ENCODE measurements at regions not wholly inside any gene's neighbourhood (a gene's known extent, or its start where the extent isn't known, plus 50 kb on each side); places are given as distances from the start of the nearest gene placed in this dataset.

- Mint-ChIP-seq H3K4me3 (ENCODE audit: unreplicated experiment) (no peak overlapping the region), H3K27me3 (ENCODE audit: insufficient read depth, unreplicated experiment) (no peaks in the 10 kb centered on the region), H3K9me3 (ENCODE audit: unreplicated experiment) (peaks cover 6% of the 10 kb centered on the region), H3K27ac (ENCODE audit: low read depth, unreplicated experiment) (no peak overlapping the region), H3K4me1 (ENCODE audit: insufficient read depth, unreplicated experiment) (peaks cover 7% of the 10 kb centered on the region), H3K36me3 (ENCODE audit: insufficient read depth, unreplicated experiment) (no peaks in the 10 kb centered on the region)
- no peak for TF ChIP-seq CTCF (IDR thresholded peaks at IDR 0.05; ENCODE audit: unreplicated experiment)
- ChIA-PET CTCF (interaction anchor here (0.6 to 1.5 kb wide), 2 partner anchors 12 to 139 kb away, joined by 3 to 4 read pairs; no protein-coding TSS in a partner anchor), POLR2A (no interaction called here)
- intact Hi-C loops (cut with micrococcal nuclease): no loop called here
- no TSS peak for BruUV-seq (replicated peaks)
- no peak for DNase-seq (ENCODE audit: unreplicated experiment)
These were observed 91.7 kb upstream of the FUT8 start for GRCh38 chr14:65320661-65321308.

- H3K27me3 Mint-ChIP-seq (ENCODE audit: insufficient read depth, unreplicated experiment): no peaks in the 10 kb centered on the region
These were observed 91.1 kb upstream of the FUT8 start for GRCh38 chr14:65321370-65321875.

GRCh38 chr14:65329481-65329880 lies 83.0 kb upstream of the FUT8 start:
- no peak overlapping the region for H3K4me3 Mint-ChIP-seq (ENCODE audit: unreplicated experiment)
- DNase-seq (ENCODE audit: unreplicated experiment): no peak
- no TSS peak for BruUV-seq (replicated peaks)
- no peaks in the 10 kb centered on the region for H3K36me3 Mint-ChIP-seq (ENCODE audit: insufficient read depth, unreplicated experiment)
- no peak overlapping the region for H3K27ac Mint-ChIP-seq (ENCODE audit: low read depth, unreplicated experiment)
- ChIA-PET CTCF (no interaction called here), POLR2A (interaction anchor here (1.0 kb wide), 1 partner anchor 10 kb away, joined by 4 read pairs; no protein-coding TSS in a partner anchor)
- H3K9me3 Mint-ChIP-seq (ENCODE audit: unreplicated experiment): no peaks in the 10 kb centered on the region
- no peaks in the 10 kb centered on the region for H3K4me1 Mint-ChIP-seq (ENCODE audit: insufficient read depth, unreplicated experiment)
- H3K27me3 Mint-ChIP-seq (ENCODE audit: insufficient read depth, unreplicated experiment): no peaks in the 10 kb centered on the region
- no peak for TF ChIP-seq CTCF (IDR thresholded peaks at IDR 0.05; ENCODE audit: unreplicated experiment)
- intact Hi-C loops (cut with micrococcal nuclease): no loop called here

More at GRCh38 chr14:65321370-65321875, 91.1 kb upstream of the FUT8 start:
- Mint-ChIP-seq H3K4me1 (ENCODE audit: insufficient read depth, unreplicated experiment) (peaks cover 7% of the 10 kb centered on the region), H3K27ac (ENCODE audit: low read depth, unreplicated experiment) (no peak overlapping the region), H3K9me3 (ENCODE audit: unreplicated experiment) (peaks cover 6% of the 10 kb centered on the region), H3K4me3 (ENCODE audit: unreplicated experiment) (no peak overlapping the region), H3K36me3 (ENCODE audit: insufficient read depth, unreplicated experiment) (no peaks in the 10 kb centered on the region)
- intact Hi-C loops (cut with micrococcal nuclease): no loop called here
- no TSS peak for BruUV-seq (replicated peaks)
- peak; percentile 23 for DNase-seq (ENCODE audit: unreplicated experiment)
- POLR2A ChIA-PET: no interaction called here
- CTCF ChIA-PET: interaction anchor here (1.5 kb wide), 1 partner anchor 12 kb away, joined by 4 read pairs; no protein-coding TSS in a partner anchor
- no peak for TF ChIP-seq CTCF (IDR thresholded peaks at IDR 0.05; ENCODE audit: unreplicated experiment)

- H3K27ac Mint-ChIP-seq (ENCODE audit: low read depth, unreplicated experiment): no peak overlapping the region
- H3K9me3 Mint-ChIP-seq (ENCODE audit: unreplicated experiment): no peaks in the 10 kb centered on the region
- CTCF ChIA-PET: no interaction called here
- H3K36me3 Mint-ChIP-seq (ENCODE audit: insufficient read depth, unreplicated experiment): no peaks in the 10 kb centered on the region
- no peaks in the 10 kb centered on the region for H3K27me3 Mint-ChIP-seq (ENCODE audit: insufficient read depth, unreplicated experiment)
- H3K4me3 Mint-ChIP-seq (ENCODE audit: unreplicated experiment): no peak overlapping the region
- no TSS peak for BruUV-seq (replicated peaks)
- H3K4me1 Mint-ChIP-seq (ENCODE audit: insufficient read depth, unreplicated experiment): no peaks in the 10 kb centered on the region
- no peak for TF ChIP-seq CTCF (IDR thresholded peaks at IDR 0.05; ENCODE audit: unreplicated experiment)
- no peak for DNase-seq (ENCODE audit: unreplicated experiment)
- intact Hi-C loops (cut with micrococcal nuclease): no loop called here
- POLR2A ChIA-PET: interaction anchor here (1.0 kb wide), 1 partner anchor 10 kb away, joined by 4 read pairs; no protein-coding TSS in a partner anchor
These were observed 82.6 kb upstream of the FUT8 start for GRCh38 chr14:65329911-65330310.

Data from MCF 10A (cell line).